ENCODE measurements at regions not wholly inside any gene's neighbourhood (a gene's known extent, or its start where the extent isn't known, plus 50 kb on each side); places are given as distances from the start of the nearest gene placed in this dataset.

- Histone ChIP-seq H3K4me1 (ENCODE audit: insufficient read depth) (no peaks in the 10 kb centered on the region), H3K27me3 (no peaks in the 10 kb centered on the region), H3K36me3 (no peaks in the 10 kb centered on the region), H3K4me3 (no peak overlapping the region), H3K27ac (no peak overlapping the region), H3K9me3 (no peaks in the 10 kb centered on the region)
- intact Hi-C loops (cut with DNase I), result no loop called here
- TF ChIP-seq EP300 (IDR thresholded peaks at IDR 0.05) (no peak), POLR2A (IDR thresholded peaks at IDR 0.05) (no peak), CTCF (IDR thresholded peaks at IDR 0.05) (no peak)
- no peak for DNase-seq
Measured at GRCh38 chr5:73395256-73395655, 53.3 kb downstream of the FOXD1 start.

- Histone ChIP-seq H3K36me3 (no peaks in the 10 kb centered on the region), H3K4me1 (ENCODE audit: insufficient read depth) (no peaks in the 10 kb centered on the region), H3K27me3 (no peaks in the 10 kb centered on the region), H3K4me3 (no peak overlapping the region), H3K27ac (no peak overlapping the region), H3K9me3 (no peaks in the 10 kb centered on the region)
- TF ChIP-seq CTCF (IDR thresholded peaks at IDR 0.05) (no peak), POLR2A (IDR thresholded peaks at IDR 0.05) (no peak), EP300 (IDR thresholded peaks at IDR 0.05) (no peak)
- intact Hi-C loops (cut with DNase I), result no loop called here
- WGBS, 3 donors, result 21 to 34% (median 25%) methylated on average over 4 of the region's 4 CpGs
- DNase-seq, result no peak
Measured at GRCh38 chr5:73394610-73395009, 54.0 kb downstream of the FOXD1 start.

GRCh38 chr5:73393611-73394489 is 54.7 kb downstream of the FOXD1 start:
- H3K9me3 ChIP-seq, result no peaks in the 10 kb centered on the region
- WGBS, 3 donors, result 70 to 83% (median 76%) methylated on average over 2 of the region's 2 CpGs
- TF ChIP-seq CTCF (IDR thresholded peaks at IDR 0.05) (no peak), EP300 (IDR thresholded peaks at IDR 0.05) (no peak), POLR2A (IDR thresholded peaks at IDR 0.05) (no peak)
- no peaks in the 10 kb centered on the region for H3K27me3 ChIP-seq
- no peaks in the 10 kb centered on the region for H3K4me1 ChIP-seq (ENCODE audit: insufficient read depth)
- no peak overlapping the region for H3K4me3 ChIP-seq
- no peak for DNase-seq
- intact Hi-C loops (cut with DNase I), result no loop called here
- no peak overlapping the region for H3K27ac ChIP-seq
- H3K36me3 ChIP-seq, result no peaks in the 10 kb centered on the region

GRCh38 chr5:73392775-73393174 is 55.8 kb downstream of the FOXD1 start:
- H3K4me1 ChIP-seq (ENCODE audit: insufficient read depth), result no peaks in the 10 kb centered on the region
- TF ChIP-seq CTCF (IDR thresholded peaks at IDR 0.05) (no peak), POLR2A (IDR thresholded peaks at IDR 0.05) (no peak), EP300 (IDR thresholded peaks at IDR 0.05) (no peak)
- H3K36me3 ChIP-seq, result no peaks in the 10 kb centered on the region
- intact Hi-C loops (cut with DNase I), result no loop called here
- DNase-seq, result no peak
- no peaks in the 10 kb centered on the region for H3K9me3 ChIP-seq
- no peak overlapping the region for H3K4me3 ChIP-seq
- no peaks in the 10 kb centered on the region for H3K27me3 ChIP-seq
- H3K27ac ChIP-seq, result no peak overlapping the region
- WGBS, 3 donors, result 28 to 33% (median 29%) methylated on average over 3 of the region's 3 CpGs

Measured in ovary (tissue), 7 donors.